Spleen (tissue), 11 donors: ENCODE measurements at regions not wholly inside any gene's neighbourhood (a gene's known extent, or its start where the extent isn't known, plus 50 kb on each side); places are given as distances from the start of the nearest gene placed in this dataset.

ENCODE experiments used
- DNase-seq: peaks from one replicate; pipeline ENCODE4 v3.0.0-alpha.2; 2020
- H3K27ac ChIP-seq, 8 donors: fragments of 200-600 bp; sonication (generic) in 7 of 8; 1 replicate in 4 of 8; 2 replicates in 4 of 8; pipeline versions ENCODE4 v1.5.0 to v1.8.0; 2016 to 2021; ENCODE audit warnings: inconsistent platforms in 4 of 8, mild to moderate bottlenecking in 4 of 8, moderate library complexity in 1 of 8
- H3K27me3 ChIP-seq, 7 donors: fragments of 200-600 bp; sonication (generic) in 6 of 7; replicated peaks in 1 of 7; 1 replicate in 4 of 7; 2 replicates in 3 of 7; pipeline versions ENCODE4 v1.5.0 to v1.8.0; 2016 to 2021; ENCODE audit warnings: inconsistent platforms in 3 of 7, mild to moderate bottlenecking in 1 of 7
- H3K36me3 ChIP-seq, 6 donors: fragments of 200-600 bp; sonication (generic) in 5 of 6; 1 replicate in 4 of 6; 2 replicates in 2 of 6; pipeline versions ENCODE4 v1.5.0 to v1.8.0; 2016 to 2021; ENCODE audit warnings: inconsistent platforms in 2 of 6
- H3K4me1 ChIP-seq, 6 donors: fragments of 200-600 bp; sonication (generic) in 5 of 6; 1 replicate in 3 of 6; 2 replicates in 3 of 6; pipeline versions ENCODE4 v1.5.0 to v1.8.0; 2016 to 2021; ENCODE audit warnings: inconsistent platforms in 3 of 6
- H3K4me3 ChIP-seq, 8 donors: fragments of 200-600 bp; sonication (generic) in 7 of 8; 1 replicate in 4 of 8; 2 replicates in 4 of 8; pipeline versions ENCODE4 v1.5.0 to v1.8.0; 2016 to 2021; ENCODE audit warnings: inconsistent platforms in 4 of 8, mild to moderate bottlenecking in 4 of 8, moderate library complexity in 2 of 8
- H3K9me3 ChIP-seq, 8 donors: fragments of 200-600 bp; sonication (generic) in 7 of 8; 1 replicate in 4 of 8; 2 replicates in 4 of 8; pipeline versions ENCODE4 v1.5.0 to v1.8.0; 2016 to 2021; ENCODE audit warnings: inconsistent platforms in 4 of 8
- POLR2A ChIP-seq, 3 donors: fragments of 450-650 bp; IDR thresholded peaks; one replicate each; pipeline ENCODE4 v1.5.1; 2017; ENCODE audit warnings: antibody characterized with exemption in 3 of 3, mild to moderate bottlenecking in 1 of 3
- POLR2AphosphoS5 ChIP-seq, 3 donors: sonication (generic); formaldehyde crosslinking; IDR thresholded peaks; one replicate each; pipeline ENCODE4 v1.5.1; 2017; ENCODE audit warnings: antibody characterized with exemption in 3 of 3
- WGBS, 5 donors: extraction: QIAGEN DNeasy Blood & Tissue Kit in 3 of 5; methylation state at CpG; one replicate each; pipeline versions ENCODE4 v1.1.5 to v1.1.7; 2013 to 2018; 5-methylcytosine and 5-hydroxymethylcytosine counted together
- intact Hi-C: fragments of 100-400 bp; cut with DNase I; formaldehyde crosslinking; loops from one replicate; pipeline ENCODE4 v1.15.0; 2023; ENCODE audit warnings: low total_unique reads
- TF ChIP-seq, protein P1 (sequence below), 11 experiments: fragments of 200-600 bp in 7 of 11; fragments of 450-650 bp in 4 of 11; sonication (generic) in 4 of 11; IDR thresholded peaks in 8 of 11; conservative IDR thresholded peaks in 3 of 11; 1 replicate in 7 of 11; 2 replicates in 4 of 11; pipeline versions ENCODE4 v1.4.0 to v1.8.0; 2016 to 2021; ENCODE audit warnings: antibody characterized with exemption in 11 of 11, inconsistent platforms in 4 of 11, mild to moderate bottlenecking in 1 of 11
- donor health status: healthy with polysubstance abuse.
- donor health status: DM: no; HTN: no; CAD: no; lungs with moderate emphysema.
- donor health status: DM: no; HTN: no; CAD: no.
- donor health status: Bipolar disorder and iron deficiency.
- donor health status: healthy.
- donor health status: DM: no; HTN: no; CAD: no.
- donor health status: DM: yes; HTN: yes; CAD: no.

- TF ChIP-seq POLR2AphosphoS5 (IDR thresholded peaks at IDR 0.05) (no peak), POLR2A (IDR thresholded peaks at IDR 0.05) (no peak)
- TF ChIP-seq, protein P1, sequence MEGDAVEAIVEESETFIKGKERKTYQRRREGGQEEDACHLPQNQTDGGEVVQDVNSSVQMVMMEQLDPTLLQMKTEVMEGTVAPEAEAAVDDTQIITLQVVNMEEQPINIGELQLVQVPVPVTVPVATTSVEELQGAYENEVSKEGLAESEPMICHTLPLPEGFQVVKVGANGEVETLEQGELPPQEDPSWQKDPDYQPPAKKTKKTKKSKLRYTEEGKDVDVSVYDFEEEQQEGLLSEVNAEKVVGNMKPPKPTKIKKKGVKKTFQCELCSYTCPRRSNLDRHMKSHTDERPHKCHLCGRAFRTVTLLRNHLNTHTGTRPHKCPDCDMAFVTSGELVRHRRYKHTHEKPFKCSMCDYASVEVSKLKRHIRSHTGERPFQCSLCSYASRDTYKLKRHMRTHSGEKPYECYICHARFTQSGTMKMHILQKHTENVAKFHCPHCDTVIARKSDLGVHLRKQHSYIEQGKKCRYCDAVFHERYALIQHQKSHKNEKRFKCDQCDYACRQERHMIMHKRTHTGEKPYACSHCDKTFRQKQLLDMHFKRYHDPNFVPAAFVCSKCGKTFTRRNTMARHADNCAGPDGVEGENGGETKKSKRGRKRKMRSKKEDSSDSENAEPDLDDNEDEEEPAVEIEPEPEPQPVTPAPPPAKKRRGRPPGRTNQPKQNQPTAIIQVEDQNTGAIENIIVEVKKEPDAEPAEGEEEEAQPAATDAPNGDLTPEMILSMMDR (IDR thresholded peaks at IDR 0.05 in 8 of 11, conservative IDR thresholded peaks at IDR 0.05 in 3 of 11) = no peak
- Histone ChIP-seq H3K4me3 (no peak overlapping the region), H3K4me1 (no peaks in the 10 kb centered on the region), H3K27me3 (peaks cover 0 to 32% (median 0%) of the 10 kb centered on the region in 7 donors), H3K36me3 (no peaks in the 10 kb centered on the region), H3K27ac (no peak overlapping the region), H3K9me3 (no peaks in the 10 kb centered on the region)
- 66 to 72% (median 69%) methylated on average over 7 of the region's 7 CpGs for WGBS, 5 donors
- intact Hi-C loops = no loop called here
- DNase-seq = no peak
Measured at GRCh38 chr1:217921126-217921904, 290.2 kb downstream of the SPATA17 start.

DNA sequence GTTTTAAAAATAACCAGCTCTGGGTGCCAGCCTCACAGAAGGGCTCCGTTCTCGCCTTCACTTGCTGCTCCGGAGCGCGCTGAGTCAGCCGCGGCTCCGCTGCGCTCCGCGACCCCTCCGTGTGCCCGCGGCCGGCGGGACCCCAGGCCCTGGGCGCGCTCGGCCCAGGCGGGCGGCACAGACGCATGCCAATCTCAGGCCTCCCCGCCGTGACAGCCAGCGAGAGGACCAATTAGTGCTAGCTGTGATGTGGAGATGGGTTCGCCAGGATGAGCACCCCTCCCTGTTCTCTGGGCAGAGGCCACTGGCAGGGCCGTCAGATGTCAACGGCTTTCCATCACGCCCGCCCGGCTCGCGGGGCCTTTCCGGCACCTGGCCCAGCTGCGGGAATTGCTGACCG lies 293.8 kb downstream of the SPATA17 start:
- Histone ChIP-seq H3K4me1 (no peaks in the 10 kb centered on the region), H3K9me3 (no peaks in the 10 kb centered on the region), H3K27ac (no peak overlapping the region), H3K4me3 (no peak overlapping the region), H3K36me3 (no peaks in the 10 kb centered on the region), H3K27me3 (peaks cover 0 to 30% (median 0%) of the 10 kb centered on the region in 7 donors)
- WGBS, 5 donors = 8 to 13% (median 12%) methylated on average over 20 to 36 of the region's 36 CpGs
- intact Hi-C loops = no loop called here
- DNase-seq = no peak
- TF ChIP-seq, protein P1 (IDR thresholded peaks at IDR 0.05 in 8 of 11, conservative IDR thresholded peaks at IDR 0.05 in 3 of 11) = no peak
- TF ChIP-seq POLR2AphosphoS5 (IDR thresholded peaks at IDR 0.05) (no peak), POLR2A (IDR thresholded peaks at IDR 0.05) (no peak)

DNA sequence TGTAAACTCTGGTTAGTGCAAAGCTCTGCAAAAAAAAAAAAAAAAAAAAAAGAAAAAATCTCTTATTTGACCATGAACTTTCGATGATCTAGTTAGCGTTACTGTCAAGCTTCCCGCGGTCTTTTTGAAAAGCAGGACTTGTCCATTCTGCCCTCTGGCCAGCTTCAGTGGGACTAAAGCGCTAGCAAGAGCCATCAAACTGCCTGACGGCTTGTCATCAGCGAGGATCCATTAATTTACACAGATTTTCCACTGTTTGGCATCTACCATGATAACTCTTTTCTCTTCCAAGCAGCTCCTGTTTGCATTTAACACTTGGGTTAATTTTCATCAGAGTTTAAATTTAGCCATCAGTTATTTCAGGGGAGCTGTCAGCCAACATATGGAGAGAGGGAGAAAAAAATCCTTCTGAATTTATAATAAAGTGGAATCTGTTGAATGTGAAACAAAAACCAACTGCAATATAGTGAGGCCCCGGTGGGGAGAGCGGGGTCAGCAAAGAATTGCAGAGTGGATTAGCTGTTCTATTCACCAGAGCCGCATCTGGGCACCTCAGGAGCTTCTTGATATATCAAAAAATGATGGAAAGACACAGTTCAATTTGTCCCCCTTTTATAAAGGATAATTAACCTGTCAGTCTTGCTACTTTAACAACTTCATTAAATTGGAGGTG lies 298.2 kb downstream of the SPATA17 start:
- Histone ChIP-seq H3K4me1 (no peaks in the 10 kb centered on the region), H3K9me3 (no peaks in the 10 kb centered on the region), H3K27me3 (peaks cover 0 to 11% (median 0%) of the 10 kb centered on the region in 7 donors), H3K27ac (no peak overlapping the region), H3K4me3 (no peak overlapping the region), H3K36me3 (no peaks in the 10 kb centered on the region)
- TF ChIP-seq POLR2AphosphoS5 (IDR thresholded peaks at IDR 0.05) (no peak), POLR2A (IDR thresholded peaks at IDR 0.05) (no peak)
- TF ChIP-seq, protein P1 (IDR thresholded peaks at IDR 0.05 in 8 of 11, conservative IDR thresholded peaks at IDR 0.05 in 3 of 11) = no peak
- DNase-seq = no peak
- intact Hi-C loops = no loop called here
- 76 to 85% (median 83%) methylated on average over 10 of the region's 10 CpGs for WGBS, 5 donors

DNA sequence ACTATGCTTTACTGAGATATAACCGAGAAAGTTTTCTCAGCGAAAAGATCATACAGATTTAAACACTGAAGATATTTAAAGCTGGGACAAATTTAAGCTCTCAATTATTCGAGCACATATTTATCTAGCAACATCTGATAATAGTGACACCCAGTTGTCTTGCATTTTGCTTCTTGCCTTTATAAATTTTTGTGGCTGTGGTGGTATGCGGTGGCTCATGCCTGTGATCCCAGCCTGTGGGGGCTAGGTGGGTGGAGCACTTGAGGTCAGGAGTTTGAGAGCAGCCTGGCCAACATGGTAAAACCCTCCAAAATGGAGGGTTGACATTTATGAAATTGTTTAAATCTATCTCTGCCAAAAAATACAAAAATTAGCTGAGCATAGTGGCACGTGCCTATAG lies 312.2 kb downstream of the SPATA17 start:
- Histone ChIP-seq H3K27ac (no peak overlapping the region), H3K36me3 (no peaks in the 10 kb centered on the region), H3K27me3 (no peaks in the 10 kb centered on the region), H3K4me1 (no peaks in the 10 kb centered on the region), H3K9me3 (no peaks in the 10 kb centered on the region), H3K4me3 (no peak overlapping the region)
- no peak for DNase-seq
- 77 to 87% (median 82%) methylated on average over 5 of the region's 5 CpGs for WGBS, 5 donors
- TF ChIP-seq POLR2A (IDR thresholded peaks at IDR 0.05) (no peak), POLR2AphosphoS5 (IDR thresholded peaks at IDR 0.05) (no peak)
- TF ChIP-seq, protein P1 (IDR thresholded peaks at IDR 0.05 in 8 of 11, conservative IDR thresholded peaks at IDR 0.05 in 3 of 11) = no peak
- intact Hi-C loops = no loop called here
